H9 (cell line): ENCODE measurements at regions not wholly inside any gene's neighbourhood (a gene's known extent, or its start where the extent isn't known, plus 50 kb on each side); places are given as distances from the start of the nearest gene placed in this dataset.

Experiments
- DNase-seq: peaks from one replicate; pipeline ENCODE4 v3.0.0-alpha.2; 2017
- H2AFZ ChIP-seq: one replicate; pipeline ENCODE4 v1.6.1; 2013; ENCODE audit warnings: mild to moderate bottlenecking, low read length, control low read depth, moderate library complexity
- H2AK5ac ChIP-seq: 2 replicates; pipeline ENCODE4 v1.6.1; 2013; ENCODE audit warnings: low read length, control low read depth, mixed read lengths; ENCODE audit not compliant: insufficient read length
- H2BK120ac ChIP-seq: one replicate; pipeline ENCODE4 v1.6.1; 2013; ENCODE audit warnings: low read depth, mild to moderate bottlenecking, low read length, control low read depth, inconsistent platforms; ENCODE audit not compliant: poor library complexity, severe bottlenecking
- H2BK12ac ChIP-seq: 2 replicates; pipeline ENCODE4 v1.6.1; 2013; ENCODE audit warnings: low read length, control low read depth, mixed read lengths, low read depth; ENCODE audit not compliant: insufficient read length
- H2BK15ac ChIP-seq: 2 replicates; pipeline ENCODE4 v1.6.1; 2013; ENCODE audit warnings: low read depth, low read length, control low read depth
- H2BK20ac ChIP-seq: one replicate; pipeline ENCODE4 v1.6.1; 2013; ENCODE audit warnings: low read depth, mild to moderate bottlenecking, low read length, control low read depth, inconsistent platforms; ENCODE audit not compliant: poor library complexity, severe bottlenecking
- H2BK5ac ChIP-seq: 2 replicates; pipeline ENCODE4 v1.6.1; 2013; ENCODE audit warnings: low read length, control low read depth, mixed read lengths; ENCODE audit not compliant: insufficient read length
- H3K14ac ChIP-seq: 2 replicates; pipeline ENCODE4 v1.6.1; 2013; ENCODE audit warnings: low read length, control low read depth; ENCODE audit not compliant: insufficient read depth
- H3K18ac ChIP-seq: 2 replicates; pipeline ENCODE4 v1.6.1; 2013; ENCODE audit warnings: low read depth, mild to moderate bottlenecking, mixed read lengths, low read length, control low read depth; ENCODE audit not compliant: insufficient read length
- H3K23ac ChIP-seq: 2 replicates; pipeline ENCODE4 v1.6.1; 2013; ENCODE audit warnings: low read length, control low read depth, mixed read lengths, low read depth; ENCODE audit not compliant: insufficient read length
- H3K23me2 ChIP-seq: 2 replicates; pipeline ENCODE4 v1.6.1; 2013; ENCODE audit warnings: low read depth, mild to moderate bottlenecking, mixed read lengths, low read length, control low read depth; ENCODE audit not compliant: insufficient read length, poor library complexity, severe bottlenecking
- H3K27ac ChIP-seq: 2 replicates; pipeline ENCODE4 v1.5.1; 2013; ENCODE audit warnings: low read length, control low read depth, mixed read lengths, low read depth; ENCODE audit not compliant: insufficient read length
- H3K27me3 ChIP-seq: 2 replicates; pipeline ENCODE4 v1.6.1; 2013; ENCODE audit warnings: low read length, control low read depth, inconsistent platforms; ENCODE audit not compliant: insufficient read depth
- H3K4ac ChIP-seq: 2 replicates; pipeline ENCODE4 v1.6.1; 2013; ENCODE audit warnings: low read depth, mild to moderate bottlenecking, control low read depth, inconsistent platforms, low read length, moderate library complexity
- H3K4me1 ChIP-seq: 2 replicates; pipeline ENCODE4 v1.6.1; 2013; ENCODE audit warnings: low read length, control low read depth, inconsistent platforms; ENCODE audit not compliant: insufficient read depth
- H3K4me2 ChIP-seq: 2 replicates; pipeline ENCODE4 v1.6.1; 2013; ENCODE audit warnings: low read length, control low read depth, mixed read lengths; ENCODE audit not compliant: insufficient read length, insufficient read depth
- H3K56ac ChIP-seq: 2 replicates; pipeline ENCODE4 v1.6.1; 2013; ENCODE audit warnings: low read depth, mild to moderate bottlenecking, mixed read lengths, low read length, control low read depth; ENCODE audit not compliant: insufficient read length
- H3K79me1 ChIP-seq: 2 replicates; pipeline ENCODE4 v1.6.1; 2013; ENCODE audit warnings: low read depth, mild to moderate bottlenecking, moderate library complexity, low read length, control low read depth, inconsistent platforms; ENCODE audit not compliant: insufficient read depth, poor library complexity, severe bottlenecking
- H3K79me2 ChIP-seq: 2 replicates; pipeline ENCODE4 v1.6.1; 2013; ENCODE audit warnings: low read length, control low read depth, inconsistent platforms; ENCODE audit not compliant: insufficient read depth
- H3K9ac ChIP-seq: 2 replicates; pipeline ENCODE4 v1.6.1; 2013; ENCODE audit warnings: low read length, control low read depth, mixed read lengths; ENCODE audit not compliant: insufficient read length; ENCODE audit errors: extremely low read depth
- H3K9me3 ChIP-seq: one replicate; pipeline ENCODE4 v1.6.1; 2013; ENCODE audit warnings: low read depth, low read length, inconsistent platforms; ENCODE audit not compliant: control insufficient read depth
- H3T11ph ChIP-seq: one replicate; pipeline ENCODE4 v1.6.1; 2013; ENCODE audit warnings: mild to moderate bottlenecking, low read length, control low read depth, inconsistent platforms
- H4K20me1 ChIP-seq: one replicate; pipeline ENCODE4 v1.6.1; 2013; ENCODE audit not compliant: control insufficient read depth, insufficient read length, insufficient read depth
- H4K5ac ChIP-seq: 2 replicates; pipeline ENCODE4 v1.6.1; 2013; ENCODE audit warnings: low read depth, mild to moderate bottlenecking, mixed read lengths, low read length, control low read depth; ENCODE audit not compliant: insufficient read length
- H4K8ac ChIP-seq: replicated peaks from 2 replicates; pipeline ENCODE4 v1.6.1; 2013; ENCODE audit warnings: low read length, control low read depth, mixed read lengths, low read depth; ENCODE audit not compliant: insufficient read length
- H4K91ac ChIP-seq: 2 replicates; pipeline ENCODE4 v1.6.1; 2013; ENCODE audit warnings: low read depth, mild to moderate bottlenecking, moderate library complexity, mixed read lengths, low read length, control low read depth; ENCODE audit not compliant: insufficient read length
- H3K27ac Mint-ChIP-seq, 3 experiments: 2 replicates in 2 of 3; 3 replicates in 1 of 3; pipeline ENCODE4 v1.8.0; 2020 to 2021; ENCODE audit warnings: mixed read lengths in 3 of 3, mild to moderate bottlenecking in 1 of 3, moderate library complexity in 1 of 3
- H3K27me3 Mint-ChIP-seq: 2 replicates; pipeline ENCODE4 v1.8.0; 2021; ENCODE audit warnings: low read depth, mild to moderate bottlenecking, moderate library complexity, mixed read lengths
- H3K36me3 Mint-ChIP-seq, 3 experiments: 2 replicates in 2 of 3; 3 replicates in 1 of 3; pipeline ENCODE4 v1.8.0; 2020 to 2021; ENCODE audit warnings: low read depth in 3 of 3, mixed read lengths in 3 of 3; ENCODE audit not compliant: insufficient read depth in 1 of 3
- H3K4me1 Mint-ChIP-seq, 2 experiments: 2 replicates each; pipeline ENCODE4 v1.8.0; 2020; ENCODE audit warnings: mixed read lengths in 2 of 2
- H3K4me3 Mint-ChIP-seq, 2 experiments: 2 replicates in 1 of 2; 3 replicates in 1 of 2; pipeline ENCODE4 v1.8.0; 2020 to 2021; ENCODE audit warnings: mild to moderate bottlenecking in 2 of 2, mixed read lengths in 2 of 2, moderate library complexity in 1 of 2
- H3K9me3 Mint-ChIP-seq, 2 experiments: 2 replicates in 1 of 2; 3 replicates in 1 of 2; pipeline ENCODE4 v1.8.0; 2020; ENCODE audit warnings: mild to moderate bottlenecking in 2 of 2, mixed read lengths in 2 of 2, moderate library complexity in 1 of 2
- CTCF ChIP-seq: fragments of 200-600 bp; sonication (generic); conservative IDR thresholded peaks from 3 replicates; pipeline ENCODE4 v1.8.0; 2021; ENCODE audit warnings: antibody characterized with exemption, mild to moderate bottlenecking
- WGBS: extraction: QIAGEN DNeasy Blood & Tissue Kit; methylation state at CpG from one replicate; pipeline ENCODE4 v1.1.7; 2013; ENCODE audit warnings: missing lambda C conversion rate, low lambda C conversion rate, mixed read lengths; ENCODE audit not compliant: insufficient read length; ENCODE audit errors: extremely low coverage; 5-methylcytosine and 5-hydroxymethylcytosine counted together

DNA sequence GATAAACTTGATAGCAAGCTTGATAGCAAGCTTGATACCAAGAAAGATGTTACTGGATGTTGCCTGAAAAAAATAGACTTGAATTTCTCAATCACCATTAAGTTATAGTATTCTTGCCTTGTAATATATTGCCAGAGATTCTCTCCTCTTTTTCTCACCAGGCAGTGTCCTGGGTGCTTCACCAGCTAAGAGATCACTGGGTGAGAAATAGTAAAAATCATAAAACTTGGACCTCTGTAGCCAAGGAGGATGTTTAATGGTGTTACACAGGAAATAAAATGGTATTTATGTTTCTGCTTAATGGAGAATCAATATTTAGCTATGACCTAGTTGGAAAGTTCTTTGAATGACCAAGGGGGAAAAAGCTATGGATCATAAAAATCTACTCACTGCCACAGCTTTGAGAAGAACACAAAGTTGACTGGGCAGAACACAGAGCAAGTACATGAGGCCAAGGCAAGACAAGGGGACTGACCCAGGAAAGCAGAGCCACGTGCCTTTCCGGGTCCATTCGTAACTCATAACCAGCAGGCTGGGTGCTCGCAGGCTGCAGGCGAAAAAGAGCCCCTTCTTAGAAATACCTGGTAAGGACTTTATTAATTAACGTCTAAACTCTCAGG is 129.4 kb upstream of the HNMT start:
- no peak overlapping the region for H3K27ac ChIP-seq
- no peaks in the 10 kb centered on the region for H3K9me3 ChIP-seq
- no peak overlapping the region for H3K9ac ChIP-seq
- no peak overlapping the region for H3K4ac ChIP-seq
- H3K14ac ChIP-seq: no peak overlapping the region
- no peaks in the 10 kb centered on the region for H4K20me1 ChIP-seq
- no peak overlapping the region for H3T11ph ChIP-seq
- no peak overlapping the region for H3K4me2 ChIP-seq
- no peak overlapping the region for H4K8ac ChIP-seq
- no peak overlapping the region for H3K56ac ChIP-seq
- H4K91ac ChIP-seq: no peak overlapping the region
- WGBS: no CpG with 5 or more reads among the region's 6 CpGs
- no peak overlapping the region for H3K18ac ChIP-seq
- Mint-ChIP-seq H3K4me1 (peaks cover 18 to 19% of the 10 kb centered on the region in 2 experiments), H3K27ac (no peak overlapping the region), H3K9me3 (no peaks in the 10 kb centered on the region), H3K36me3 (no peaks in the 10 kb centered on the region), H3K27me3 (no peaks in the 10 kb centered on the region), H3K4me3 (no peak overlapping the region)
- no peak overlapping the region for H2BK20ac ChIP-seq
- H2BK5ac ChIP-seq: no peak overlapping the region
- H3K23ac ChIP-seq: no peak overlapping the region
- no peak for TF ChIP-seq CTCF
- no peak overlapping the region for H2AK5ac ChIP-seq
- peaks cover 2% of the 10 kb centered on the region; the same call in 1 of the 2 replicates for H3K4me1 ChIP-seq
- no peak overlapping the region for H2AFZ ChIP-seq
- no peaks in the 10 kb centered on the region for H3K79me1 ChIP-seq
- DNase-seq: no peak
- no peak overlapping the region for H2BK15ac ChIP-seq
- no peaks in the 10 kb centered on the region for H3K27me3 ChIP-seq
- no peak overlapping the region for H2BK120ac ChIP-seq
- H3K23me2 ChIP-seq: no peaks in the 10 kb centered on the region
- H2BK12ac ChIP-seq: no peak overlapping the region
- H4K5ac ChIP-seq: no peak overlapping the region
- no peaks in the 10 kb centered on the region for H3K79me2 ChIP-seq
